Testis (tissue), 2 donors: ENCODE measurements at regions not wholly inside any gene's neighbourhood (a gene's known extent, or its start where the extent isn't known, plus 50 kb on each side); places are given as distances from the start of the nearest gene placed in this dataset.

ENCODE experiments used
- POLR2A ChIP-seq: fragments of 450-650 bp; IDR thresholded peaks from one replicate; pipeline ENCODE4 v1.6.1; 2017; ENCODE audit warnings: antibody characterized with exemption, mild to moderate bottlenecking, moderate library complexity
- TF ChIP-seq, protein P1 (sequence below), 3 experiments: fragments of 450-650 bp in 2 of 3; fragments of 200-600 bp in 1 of 3; sonication (generic) in 1 of 3; IDR thresholded peaks; one replicate each; pipeline ENCODE4 v1.5.1; 2016 to 2019; ENCODE audit warnings: antibody characterized with exemption in 3 of 3, mild to moderate bottlenecking in 2 of 3, moderate library complexity in 1 of 3

DNA sequence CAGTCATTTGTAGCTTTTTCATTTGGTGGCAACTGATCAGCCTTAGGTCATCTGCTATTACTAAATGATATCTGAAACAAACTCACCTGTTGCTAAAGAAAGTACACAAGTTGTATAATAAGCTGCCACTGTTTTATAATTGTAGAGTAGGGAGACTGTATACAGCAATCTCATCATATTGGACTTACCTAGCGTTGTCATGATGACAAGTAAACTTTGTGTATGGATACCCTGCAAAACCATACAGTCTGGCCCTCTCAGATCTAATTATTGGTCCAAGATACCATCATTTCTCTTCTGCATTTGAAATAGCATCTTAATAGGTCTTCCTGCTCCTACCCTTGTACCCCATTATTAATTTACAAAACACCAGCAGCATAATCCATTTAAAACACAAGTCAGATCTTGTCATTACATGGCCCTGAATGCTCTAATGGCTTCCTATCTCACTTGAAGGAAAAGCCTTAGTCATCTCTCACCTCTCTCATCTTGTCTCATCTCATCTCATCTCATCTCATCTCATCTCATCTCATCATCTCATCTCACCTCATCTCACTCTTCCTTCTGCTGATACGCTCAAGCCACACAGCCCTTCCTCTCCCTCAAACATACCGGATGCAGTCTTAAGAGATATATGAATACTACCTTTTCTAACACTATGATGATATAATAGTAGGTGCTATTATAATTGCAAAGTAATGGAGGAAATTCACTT is 540.6 kb downstream of the MDFIC start:
- no peak for TF ChIP-seq POLR2A
- TF ChIP-seq, protein P1, sequence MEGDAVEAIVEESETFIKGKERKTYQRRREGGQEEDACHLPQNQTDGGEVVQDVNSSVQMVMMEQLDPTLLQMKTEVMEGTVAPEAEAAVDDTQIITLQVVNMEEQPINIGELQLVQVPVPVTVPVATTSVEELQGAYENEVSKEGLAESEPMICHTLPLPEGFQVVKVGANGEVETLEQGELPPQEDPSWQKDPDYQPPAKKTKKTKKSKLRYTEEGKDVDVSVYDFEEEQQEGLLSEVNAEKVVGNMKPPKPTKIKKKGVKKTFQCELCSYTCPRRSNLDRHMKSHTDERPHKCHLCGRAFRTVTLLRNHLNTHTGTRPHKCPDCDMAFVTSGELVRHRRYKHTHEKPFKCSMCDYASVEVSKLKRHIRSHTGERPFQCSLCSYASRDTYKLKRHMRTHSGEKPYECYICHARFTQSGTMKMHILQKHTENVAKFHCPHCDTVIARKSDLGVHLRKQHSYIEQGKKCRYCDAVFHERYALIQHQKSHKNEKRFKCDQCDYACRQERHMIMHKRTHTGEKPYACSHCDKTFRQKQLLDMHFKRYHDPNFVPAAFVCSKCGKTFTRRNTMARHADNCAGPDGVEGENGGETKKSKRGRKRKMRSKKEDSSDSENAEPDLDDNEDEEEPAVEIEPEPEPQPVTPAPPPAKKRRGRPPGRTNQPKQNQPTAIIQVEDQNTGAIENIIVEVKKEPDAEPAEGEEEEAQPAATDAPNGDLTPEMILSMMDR (IDR thresholded peaks at IDR 0.05) = no peak
